Breast epithelium (tissue), 4 donors: ENCODE measurements at regions not wholly inside any gene's neighbourhood (a gene's known extent, or its start where the extent isn't known, plus 50 kb on each side); places are given as distances from the start of the nearest gene placed in this dataset.

ENCODE experiments used
- DNase-seq, 2 donors: peaks; one replicate each; pipeline ENCODE4 v3.0.0-alpha.2; 2019; ENCODE audit warnings: low spot score in 2 of 2
- H3K27ac ChIP-seq, 2 donors: fragments of 200-600 bp; sonication (generic) in 1 of 2; one replicate each; pipeline ENCODE4 v1.5.1; 2016 to 2019; ENCODE audit warnings: mild to moderate bottlenecking in 1 of 2
- H3K27me3 ChIP-seq, 2 donors: fragments of 200-600 bp; sonication (generic) in 1 of 2; one replicate each; pipeline versions ENCODE4 v1.5.1 to v1.6.0; 2017 to 2019; ENCODE audit warnings: control low read depth in 1 of 2, mild to moderate bottlenecking in 1 of 2
- H3K36me3 ChIP-seq: fragments of 200-600 bp; one replicate; pipeline ENCODE4 v1.5.1; 2019
- H3K4me1 ChIP-seq, 2 donors: fragments of 200-600 bp; sonication (generic); one replicate each; pipeline ENCODE4 v1.5.1; 2016 to 2019; ENCODE audit warnings: control low read depth in 1 of 2
- H3K4me3 ChIP-seq, 3 donors: fragments of 200-600 bp; sonication (generic); 1 replicate in 2 of 3; 2 replicates in 1 of 3; pipeline ENCODE4 v1.5.1; 2016 to 2019; ENCODE audit warnings: mild to moderate bottlenecking in 3 of 3, moderate library complexity in 2 of 3
- H3K9me3 ChIP-seq, 2 donors: fragments of 200-600 bp; sonication (generic) in 1 of 2; one replicate each; pipeline ENCODE4 v1.5.1; 2016 to 2019; ENCODE audit warnings: control low read depth in 1 of 2
- POLR2A ChIP-seq: fragments of 450-650 bp; IDR thresholded peaks from one replicate; pipeline ENCODE4 v1.6.1; 2016; ENCODE audit warnings: antibody characterized with exemption, mild to moderate bottlenecking, moderate library complexity
- POLR2AphosphoS5 ChIP-seq, 3 donors: sonication (generic); formaldehyde crosslinking; IDR thresholded peaks; one replicate each; pipeline ENCODE4 v1.6.1; 2017; ENCODE audit warnings: antibody characterized with exemption in 3 of 3
- intact Hi-C: fragments of 100-400 bp; cut with DNase I; formaldehyde crosslinking; loops from one replicate; pipeline ENCODE4 v1.15.1; 2023; ENCODE audit warnings: low total_unique reads
- TF ChIP-seq, protein P1 (sequence below), 3 donors: fragments of 450-650 bp; IDR thresholded peaks; one replicate each; pipeline ENCODE4 v1.5.1; 2016 to 2017; ENCODE audit warnings: antibody characterized with exemption in 3 of 3, mild to moderate bottlenecking in 3 of 3, moderate library complexity in 3 of 3

DNA sequence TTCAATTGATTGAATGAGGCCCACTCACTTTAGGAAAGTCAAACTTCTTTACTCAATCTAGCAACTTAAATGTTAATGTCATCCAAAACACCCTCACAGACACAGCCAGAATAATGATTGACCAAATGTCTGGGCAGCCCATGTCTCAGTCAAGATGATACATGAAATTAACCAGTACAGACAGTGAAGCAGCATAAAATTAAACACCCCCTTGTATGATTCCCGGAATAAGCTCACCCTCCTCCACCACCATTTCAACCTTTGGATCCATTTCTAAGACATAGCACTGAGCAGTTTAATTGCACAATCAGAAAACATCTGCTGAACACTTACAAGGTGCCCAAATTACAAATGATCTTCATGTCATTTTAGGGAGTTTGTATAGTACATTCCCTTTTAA is 570.7 kb upstream of the ID2 start:
- H3K27ac ChIP-seq: no peak overlapping the region
- intact Hi-C loops: no loop called here
- H3K4me3 ChIP-seq: no peak overlapping the region
- no peaks in the 10 kb centered on the region for H3K9me3 ChIP-seq
- no peaks in the 10 kb centered on the region for H3K27me3 ChIP-seq
- DNase-seq: no peak
- H3K4me1 ChIP-seq: no peaks in the 10 kb centered on the region
- H3K36me3 ChIP-seq: no peaks in the 10 kb centered on the region
- no peak for TF ChIP-seq POLR2AphosphoS5 (IDR thresholded peaks at IDR 0.05)

DNA sequence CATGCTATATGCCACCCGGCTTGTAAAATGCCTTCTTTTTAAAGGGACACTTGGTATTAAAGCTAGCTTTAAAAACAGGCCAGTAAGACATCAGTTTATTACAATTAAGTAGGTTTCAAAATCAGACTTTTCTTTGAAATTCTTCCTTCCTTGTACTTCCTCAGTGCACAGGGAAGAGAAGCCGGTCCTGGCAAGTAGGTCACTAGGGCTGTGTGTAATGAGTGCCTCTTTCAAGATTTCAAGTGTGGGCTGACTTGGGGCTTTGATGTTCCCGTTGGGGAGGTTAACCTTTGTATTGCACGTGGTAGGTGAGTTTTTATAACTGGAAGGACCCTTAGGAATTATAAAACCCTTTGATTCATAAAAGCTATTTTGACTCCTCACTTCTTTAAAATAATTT is 566.4 kb upstream of the ID2 start:
- Histone ChIP-seq H3K4me3 (no peak overlapping the region), H3K27ac (no peak overlapping the region), H3K27me3 (no peaks in the 10 kb centered on the region), H3K36me3 (no peaks in the 10 kb centered on the region), H3K4me1 (no peaks in the 10 kb centered on the region), H3K9me3 (no peaks in the 10 kb centered on the region)
- intact Hi-C loops: no loop called here
- no peak for DNase-seq
- no peak for TF ChIP-seq POLR2AphosphoS5 (IDR thresholded peaks at IDR 0.05)
- TF ChIP-seq, protein P1, sequence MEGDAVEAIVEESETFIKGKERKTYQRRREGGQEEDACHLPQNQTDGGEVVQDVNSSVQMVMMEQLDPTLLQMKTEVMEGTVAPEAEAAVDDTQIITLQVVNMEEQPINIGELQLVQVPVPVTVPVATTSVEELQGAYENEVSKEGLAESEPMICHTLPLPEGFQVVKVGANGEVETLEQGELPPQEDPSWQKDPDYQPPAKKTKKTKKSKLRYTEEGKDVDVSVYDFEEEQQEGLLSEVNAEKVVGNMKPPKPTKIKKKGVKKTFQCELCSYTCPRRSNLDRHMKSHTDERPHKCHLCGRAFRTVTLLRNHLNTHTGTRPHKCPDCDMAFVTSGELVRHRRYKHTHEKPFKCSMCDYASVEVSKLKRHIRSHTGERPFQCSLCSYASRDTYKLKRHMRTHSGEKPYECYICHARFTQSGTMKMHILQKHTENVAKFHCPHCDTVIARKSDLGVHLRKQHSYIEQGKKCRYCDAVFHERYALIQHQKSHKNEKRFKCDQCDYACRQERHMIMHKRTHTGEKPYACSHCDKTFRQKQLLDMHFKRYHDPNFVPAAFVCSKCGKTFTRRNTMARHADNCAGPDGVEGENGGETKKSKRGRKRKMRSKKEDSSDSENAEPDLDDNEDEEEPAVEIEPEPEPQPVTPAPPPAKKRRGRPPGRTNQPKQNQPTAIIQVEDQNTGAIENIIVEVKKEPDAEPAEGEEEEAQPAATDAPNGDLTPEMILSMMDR (IDR thresholded peaks at IDR 0.05): no peak
- no peak for TF ChIP-seq POLR2A

DNA sequence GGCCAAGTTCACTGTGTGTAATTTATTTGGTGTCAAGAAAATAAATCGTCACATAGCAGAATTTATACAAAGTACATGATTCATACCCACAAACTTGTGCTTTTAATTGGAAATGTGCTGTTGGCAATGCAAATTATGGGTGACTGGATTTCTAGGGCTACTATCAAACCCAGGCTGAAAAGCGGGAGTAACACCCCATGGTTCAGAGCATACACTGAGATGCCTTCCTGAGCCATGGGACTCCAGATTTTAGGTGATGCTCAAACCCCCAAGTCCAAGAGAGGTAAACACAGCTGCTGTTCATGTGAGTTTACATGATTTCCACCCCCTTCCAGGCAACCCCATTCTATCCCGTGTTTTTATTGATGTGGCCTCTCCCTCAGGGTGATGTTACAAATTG is 565.9 kb upstream of the ID2 start:
- no peak for DNase-seq
- Histone ChIP-seq H3K4me3 (no peak overlapping the region), H3K36me3 (no peaks in the 10 kb centered on the region), H3K27me3 (no peaks in the 10 kb centered on the region), H3K9me3 (no peaks in the 10 kb centered on the region), H3K27ac (no peak overlapping the region), H3K4me1 (no peaks in the 10 kb centered on the region)
- TF ChIP-seq POLR2AphosphoS5 (IDR thresholded peaks at IDR 0.05) (no peak), POLR2A (no peak)
- TF ChIP-seq, protein P1 (IDR thresholded peaks at IDR 0.05): no peak
- intact Hi-C loops: no loop called here

GRCh38 chr2:8116661-8117060 is 565.2 kb upstream of the ID2 start:
- Histone ChIP-seq H3K9me3 (no peaks in the 10 kb centered on the region), H3K27ac (no peak overlapping the region), H3K4me3 (no peak overlapping the region), H3K27me3 (no peaks in the 10 kb centered on the region), H3K36me3 (no peaks in the 10 kb centered on the region), H3K4me1 (no peaks in the 10 kb centered on the region)
- DNase-seq: no peak
- intact Hi-C loops: no loop called here
- TF ChIP-seq POLR2AphosphoS5 (IDR thresholded peaks at IDR 0.05) (no peak), POLR2A (no peak)
- TF ChIP-seq, protein P1 (IDR thresholded peaks at IDR 0.05): no peak

DNA sequence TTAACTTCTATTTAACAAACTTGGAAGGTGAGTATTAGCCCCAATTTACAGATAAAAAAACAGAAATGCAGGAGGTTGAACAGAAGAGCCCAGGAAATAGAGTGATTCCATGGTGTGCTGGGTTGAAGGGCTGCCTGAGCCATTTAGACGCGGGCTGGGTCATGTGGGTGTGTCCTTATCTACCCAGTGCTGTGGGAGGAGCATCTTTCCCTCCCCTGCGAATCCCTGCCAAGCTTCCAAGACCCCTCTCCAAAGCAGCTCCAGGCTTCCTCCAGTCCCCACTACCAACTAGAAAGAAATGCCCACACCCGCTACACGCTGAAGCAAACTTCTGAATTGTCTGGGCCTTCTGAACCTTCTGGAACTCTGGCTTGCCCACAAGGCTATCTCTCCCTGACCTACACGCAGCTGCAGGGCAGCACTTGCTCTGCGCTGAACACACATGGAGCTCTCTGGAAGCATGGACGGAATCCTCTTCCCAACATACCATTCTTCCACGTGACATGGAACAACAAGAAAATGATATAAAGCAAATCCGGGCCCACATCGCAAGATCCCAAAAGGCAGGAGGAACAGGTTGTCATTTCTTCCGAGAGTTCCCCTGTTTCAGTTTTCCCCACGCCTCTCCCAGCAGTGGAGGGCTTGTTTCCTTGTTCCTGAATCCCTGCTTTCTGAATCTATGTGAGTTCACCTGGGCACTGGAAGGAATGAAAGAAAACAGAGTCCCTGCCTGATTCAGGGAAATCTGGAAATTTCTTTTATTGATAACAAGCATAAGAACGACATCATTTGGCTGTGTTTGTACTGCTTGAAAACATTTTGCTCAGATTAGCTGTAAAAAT is 562.7 kb upstream of the ID2 start:
- Histone ChIP-seq H3K36me3 (no peaks in the 10 kb centered on the region), H3K4me1 (no peaks in the 10 kb centered on the region), H3K4me3 (peak overlapping the region in 1 of 3 donors; percentile 19)

More for the DNA sequence above, 562.7 kb upstream of the ID2 start:
- H3K9me3 ChIP-seq: no peaks in the 10 kb centered on the region
- peak overlapping the region; percentile 57 to 73 for H3K27ac ChIP-seq
- no peaks in the 10 kb centered on the region for H3K27me3 ChIP-seq
- intact Hi-C loops: no loop called here
- DNase-seq: no peak
- TF ChIP-seq POLR2A (no peak), POLR2AphosphoS5 (IDR thresholded peaks at IDR 0.05) (no peak)
- TF ChIP-seq, protein P1 (IDR thresholded peaks at IDR 0.05): no peak
